Loucy (cell line): ENCODE measurements at regions not wholly inside any gene's neighbourhood (a gene's known extent, or its start where the extent isn't known, plus 50 kb on each side); places are given as distances from the start of the nearest gene placed in this dataset.

Experiments used
- CTCF ChIP-seq: fragments of 200-600 bp; sonication (generic); conservative IDR thresholded peaks from 2 replicates; pipeline ENCODE4 v1.5.1; 2014; ENCODE audit warnings: mild to moderate bottlenecking, antibody characterized with exemption, low read length
- EZH2phosphoT487 ChIP-seq: fragments of 200-600 bp; IDR thresholded peaks from 2 replicates; pipeline ENCODE4 v1.6.1; 2018; ENCODE audit warnings: antibody characterized with exemption, mild to moderate bottlenecking, moderate library complexity, borderline replicate concordance

- TF ChIP-seq CTCF (no peak), EZH2phosphoT487 (no peak)
Observed at GRCh38 chr11:38680166-38680565, 2082.1 kb upstream of the RAG2 start.
